Transverse colon (tissue), 4 donors: ENCODE measurements at regions not wholly inside any gene's neighbourhood (a gene's known extent, or its start where the extent isn't known, plus 50 kb on each side); places are given as distances from the start of the nearest gene placed in this dataset.

Experiments
- DNase-seq: peaks from one replicate; pipeline ENCODE4 v3.0.0-alpha.2; 2019
- H3K27ac ChIP-seq, 4 donors: fragments of 200-600 bp; sonication (generic); 2 replicates each; pipeline ENCODE4 v1.5.1; 2016 to 2018; ENCODE audit warnings: inconsistent platforms in 4 of 4
- H3K27me3 ChIP-seq: fragments of 200-600 bp; sonication (generic); 2 replicates; pipeline ENCODE4 v1.5.1; 2017; ENCODE audit warnings: inconsistent platforms
- H3K36me3 ChIP-seq, 4 donors: fragments of 200-600 bp; sonication (generic); 2 replicates each; pipeline ENCODE4 v1.5.1; 2017 to 2019; ENCODE audit warnings: inconsistent platforms in 4 of 4
- H3K4me1 ChIP-seq, 4 donors: fragments of 200-600 bp; sonication (generic); 2 replicates each; pipeline ENCODE4 v1.5.1; 2017 to 2020; ENCODE audit warnings: inconsistent platforms in 4 of 4
- H3K4me3 ChIP-seq, 4 donors: fragments of 200-600 bp; sonication (generic); 1 replicate in 1 of 4; 2 replicates in 3 of 4; pipeline versions ENCODE4 v1.5.1 to v1.6.1; 2017 to 2019; ENCODE audit warnings: inconsistent platforms in 4 of 4
- H3K9me3 ChIP-seq, 2 donors: fragments of 200-600 bp; sonication (generic); 2 replicates each; pipeline ENCODE4 v1.5.1; 2017 to 2019; ENCODE audit warnings: inconsistent platforms in 2 of 2
- CTCF ChIP-seq, 5 experiments: fragments of 200-600 bp in 3 of 5; fragments of 450-650 bp in 2 of 5; sonication (generic) in 3 of 5; IDR thresholded peaks; 1 replicate in 2 of 5; 2 replicates in 3 of 5; pipeline ENCODE4 v1.5.1; 2016 to 2017; ENCODE audit warnings: antibody characterized with exemption in 5 of 5, inconsistent platforms in 3 of 5, mild to moderate bottlenecking in 2 of 5, moderate library complexity in 1 of 5
- EP300 ChIP-seq: sonication (generic); formaldehyde crosslinking; IDR thresholded peaks from one replicate; pipeline ENCODE4 v1.6.1; 2017; ENCODE audit warnings: antibody characterized with exemption, low read depth
- POLR2A ChIP-seq: fragments of 450-650 bp; IDR thresholded peaks from one replicate; pipeline ENCODE4 v1.6.1; 2016; ENCODE audit warnings: antibody characterized with exemption, mild to moderate bottlenecking, moderate library complexity
- POLR2AphosphoS5 ChIP-seq, 3 donors: sonication (generic); formaldehyde crosslinking; IDR thresholded peaks; one replicate each; pipeline ENCODE4 v1.6.1; 2016; ENCODE audit warnings: antibody characterized with exemption in 3 of 3
- WGBS, 2 donors: methylation state at CpG; one replicate each; pipeline ENCODE4 v1.1.5; 2018; ENCODE audit warnings: low coverage in 1 of 2; 5-methylcytosine and 5-hydroxymethylcytosine counted together
- in situ Hi-C, 4 donors: fragments of 200-750 bp; cut with MboI; loops; one replicate each; pipeline versions ENCODE4 v1.15.0 to v1.15.1; 2017; ENCODE audit warnings: low sequenced_read_pairs in 3 of 4, low pct_ligation_motif_present in 1 of 4, low pct_unique_long_range_greater_than_20kb in 1 of 4
- intact Hi-C: fragments of 100-400 bp; cut with DNase I; formaldehyde crosslinking; loops from one replicate; pipeline ENCODE4 v1.15.1; 2023; ENCODE audit warnings: low total_unique reads

- no peak for DNase-seq
- no peaks in the 10 kb centered on the region for H3K9me3 ChIP-seq
- in situ Hi-C loops, result loop anchor here in 1 of 4 donors (25.0 kb wide), 1 partner anchor 138 kb away; no protein-coding TSS in a partner anchor
- H3K36me3 ChIP-seq, result no peaks in the 10 kb centered on the region
- H3K27me3 ChIP-seq, result peaks cover 6% of the 10 kb centered on the region
- H3K4me3 ChIP-seq, result no peak overlapping the region
- no peak overlapping the region for H3K27ac ChIP-seq
- peaks cover 8 to 30% (median 24%) of the 10 kb centered on the region in 4 donors for H3K4me1 ChIP-seq
- intact Hi-C loops, result no loop called here
- WGBS, 2 donors, result 52 to 60% methylated on average over 5 to 6 of the region's 6 CpGs
- TF ChIP-seq CTCF (IDR thresholded peaks at IDR 0.05) (no peak), EP300 (no peak), POLR2AphosphoS5 (IDR thresholded peaks at IDR 0.05) (no peak), POLR2A (no peak)
Observed at GRCh38 chr15:66623801-66624453, 58.1 kb upstream of the LCTL start.

- intact Hi-C loops, result no loop called here
- Histone ChIP-seq H3K36me3 (no peaks in the 10 kb centered on the region), H3K27me3 (peaks cover 6% of the 10 kb centered on the region), H3K4me3 (no peak overlapping the region), H3K4me1 (peaks cover 8 to 26% (median 19%) of the 10 kb centered on the region in 4 donors), H3K27ac (no peak overlapping the region), H3K9me3 (no peaks in the 10 kb centered on the region)
- 80 to 91% methylated on average over 1 of the region's 1 CpG for WGBS, 2 donors
- no peak for DNase-seq
- TF ChIP-seq POLR2A (no peak), POLR2AphosphoS5 (IDR thresholded peaks at IDR 0.05) (no peak), CTCF (IDR thresholded peaks at IDR 0.05) (no peak), EP300 (no peak)
- in situ Hi-C loops, result no loop called here
Observed at GRCh38 chr15:66625531-66625930, 59.7 kb upstream of the LCTL start.

- DNase-seq, result no peak
- no peaks in the 10 kb centered on the region for H3K9me3 ChIP-seq
- no peak overlapping the region for H3K4me3 ChIP-seq
- in situ Hi-C loops (no loop called here), intact Hi-C loops (no loop called here)
- no peak overlapping the region for H3K27ac ChIP-seq
- peaks cover 6% of the 10 kb centered on the region for H3K27me3 ChIP-seq
- WGBS, 2 donors, result 82 to 83% methylated on average over 1 to 4 of the region's 4 CpGs
- H3K36me3 ChIP-seq, result no peaks in the 10 kb centered on the region
- peaks cover 8 to 26% (median 19%) of the 10 kb centered on the region in 4 donors for H3K4me1 ChIP-seq
- TF ChIP-seq POLR2AphosphoS5 (IDR thresholded peaks at IDR 0.05), result no peak
- no peak for TF ChIP-seq CTCF (IDR thresholded peaks at IDR 0.05)
- TF ChIP-seq POLR2A, result no peak
- no peak for TF ChIP-seq EP300
Observed at GRCh38 chr15:66625974-66626373, 60.2 kb upstream of the LCTL start.

DNA sequence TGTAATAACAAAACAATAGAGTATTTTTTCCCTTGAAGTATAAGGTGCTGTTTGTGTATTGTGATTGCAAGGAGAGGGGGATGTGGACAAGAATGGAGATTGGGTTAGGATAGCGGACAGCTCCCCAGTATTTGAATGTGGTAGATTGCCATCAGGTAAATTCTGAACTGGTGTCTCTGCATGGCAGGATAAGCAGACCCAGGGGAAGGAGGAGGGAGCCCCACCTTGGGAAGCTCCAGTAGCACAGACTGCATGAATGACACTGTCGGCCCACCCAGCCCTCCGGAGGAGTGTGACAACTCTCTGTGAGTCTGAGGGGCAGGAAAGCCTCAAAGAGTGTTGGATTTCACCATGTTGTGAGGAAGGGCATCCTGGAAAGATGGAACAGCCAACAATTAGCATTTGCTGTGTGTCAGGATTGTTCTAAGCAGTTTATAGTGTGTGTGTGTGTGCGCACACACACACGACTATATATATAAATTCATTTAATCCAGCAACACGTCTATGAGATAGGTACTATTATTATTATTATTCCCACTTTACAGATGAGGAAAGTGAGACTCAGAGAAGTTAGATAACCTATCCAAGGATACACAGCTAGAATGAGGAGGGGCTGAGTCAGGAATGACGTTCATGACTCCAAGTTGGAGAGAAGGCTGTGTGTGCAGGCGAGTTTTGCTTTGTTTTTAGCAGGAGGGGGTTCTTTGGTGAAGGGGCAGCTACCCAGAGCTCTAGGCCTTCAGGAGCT lies 63.4 kb upstream of the LCTL start:
- no peaks in the 10 kb centered on the region for H3K27me3 ChIP-seq
- DNase-seq, result no peak
- WGBS, 2 donors, result 86 to 88% methylated on average over 4 to 8 of the region's 8 CpGs
- no peaks in the 10 kb centered on the region for H3K9me3 ChIP-seq
- H3K27ac ChIP-seq, result no peak overlapping the region
- intact Hi-C loops, result no loop called here
- H3K36me3 ChIP-seq, result no peaks in the 10 kb centered on the region
- H3K4me3 ChIP-seq, result no peak overlapping the region
- in situ Hi-C loops, result no loop called here
- H3K4me1 ChIP-seq, result peaks cover 0 to 4% (median 0%) of the 10 kb centered on the region in 4 donors
- TF ChIP-seq CTCF (IDR thresholded peaks at IDR 0.05) (no peak), POLR2AphosphoS5 (IDR thresholded peaks at IDR 0.05) (no peak), EP300 (no peak), POLR2A (no peak)
